BJ (cell line): ENCODE measurements at regions not wholly inside any gene's neighbourhood (a gene's known extent, or its start where the extent isn't known, plus 50 kb on each side); places are given as distances from the start of the nearest gene placed in this dataset.

Source experiments
- CTCF ChIA-PET: fragments of 350-600 bp; formaldehyde crosslinking; extraction: SDS; loops from one replicate; lab custom pipeline; 2021; ENCODE audit warnings: antibody characterized with exemption, inconsistent platforms; lab: Yijun Ruan, JAX
- POLR2A ChIA-PET: fragments of 300-600 bp; sonication (Branson Sonifier 250); formaldehyde crosslinking; extraction: SDS; loops from one replicate; lab custom pipeline; 2021; ENCODE audit warnings: antibody characterized with exemption; lab: Charles Lee
- DNase-seq: peaks from one replicate; pipeline ENCODE4 v3.0.0-alpha.2; 2011; ENCODE audit warnings: low read depth
- H3K27me3 ChIP-seq: 2 replicates; pipeline ENCODE4 v1.6.0; 2011; ENCODE audit warnings: low read length; ENCODE audit not compliant: control insufficient read depth, insufficient read depth
- H3K36me3 ChIP-seq: 2 replicates; pipeline ENCODE4 v1.5.1; 2011; ENCODE audit warnings: low read length; ENCODE audit not compliant: control insufficient read depth, insufficient read depth
- H3K4me3 ChIP-seq: 2 replicates; pipeline ENCODE4 v1.5.1; 2011; ENCODE audit warnings: low read depth, mild to moderate bottlenecking, control low read depth, low read length
- CTCF ChIP-seq: IDR thresholded peaks from 2 replicates; pipeline ENCODE4 v1.5.1; 2011; ENCODE audit warnings: low read depth, mild to moderate bottlenecking, control low read depth, inconsistent platforms, low read length, moderate library complexity; ENCODE audit not compliant: insufficient read depth

GRCh38 chr5:85109616-85110015 is 724.9 kb upstream of the EDIL3 start:
- no peak for DNase-seq
- POLR2A ChIA-PET = no interaction called here
- Histone ChIP-seq H3K27me3 (no peaks in the 10 kb centered on the region), H3K4me3 (no peak overlapping the region), H3K36me3 (no peaks in the 10 kb centered on the region)
- TF ChIP-seq CTCF = no peak
- CTCF ChIA-PET = no interaction called here

GRCh38 chr5:85132269-85132668 is 747.6 kb upstream of the EDIL3 start:
- CTCF ChIA-PET = no interaction called here
- H3K4me3 ChIP-seq = no peak overlapping the region
- POLR2A ChIA-PET = no interaction called here
- H3K36me3 ChIP-seq = no peaks in the 10 kb centered on the region
- DNase-seq = no peak
- no peak for TF ChIP-seq CTCF
- no peaks in the 10 kb centered on the region for H3K27me3 ChIP-seq

- H3K4me3 ChIP-seq = no peak overlapping the region
- CTCF ChIA-PET = no interaction called here
Measured at GRCh38 chr5:85140471-85140870, 755.8 kb upstream of the EDIL3 start.

GRCh38 chr5:85143138-85143537 is 758.5 kb upstream of the EDIL3 start:
- no peaks in the 10 kb centered on the region for H3K36me3 ChIP-seq
- ChIA-PET CTCF (no interaction called here), POLR2A (no interaction called here)
- no peaks in the 10 kb centered on the region for H3K27me3 ChIP-seq
- no peak overlapping the region for H3K4me3 ChIP-seq
- no peak for DNase-seq
- TF ChIP-seq CTCF = no peak

More at GRCh38 chr5:85140471-85140870, 755.8 kb upstream of the EDIL3 start:
- TF ChIP-seq CTCF = no peak
- Histone ChIP-seq H3K36me3 (no peaks in the 10 kb centered on the region), H3K27me3 (no peaks in the 10 kb centered on the region)
- POLR2A ChIA-PET = no interaction called here
- no peak for DNase-seq

GRCh38 chr5:85148701-85149100 is 764.0 kb upstream of the EDIL3 start:
- Histone ChIP-seq H3K4me3 (no peak overlapping the region), H3K27me3 (no peaks in the 10 kb centered on the region), H3K36me3 (no peaks in the 10 kb centered on the region)
- no peak for DNase-seq
- POLR2A ChIA-PET = no interaction called here
- CTCF ChIA-PET = no interaction called here
- TF ChIP-seq CTCF = no peak
